Neural cell (in vitro differentiated cells): ENCODE measurements at regions not wholly inside any gene's neighbourhood (a gene's known extent, or its start where the extent isn't known, plus 50 kb on each side); places are given as distances from the start of the nearest gene placed in this dataset.

Experiments
- H2AFZ ChIP-seq: fragments of 200-600, 300-800 bp; sonication (generic), shearing (Covaris generic); 2 replicates; pipeline ENCODE4 v1.6.0; 2014; ENCODE audit warnings: low read depth, mild to moderate bottlenecking, antibody characterized with exemption, low read length, moderate library complexity
- H3F3A ChIP-seq: fragments of 200-600 bp; shearing (Covaris generic); 2 replicates; pipeline ENCODE4 v1.6.1; 2016; ENCODE audit warnings: mild to moderate bottlenecking, moderate library complexity, mixed read lengths, antibody characterized with exemption, low read length; ENCODE audit not compliant: insufficient read depth, poor library complexity, severe bottlenecking
- H3K27ac ChIP-seq: fragments of 200-600, 300-800 bp; sonication (generic), shearing (Covaris generic); 2 replicates; pipeline ENCODE4 v1.5.1; 2014; ENCODE audit warnings: mild to moderate bottlenecking, low read length, moderate library complexity
- H3K27me3 ChIP-seq: fragments of 300-800, 200-600 bp; sonication (generic), shearing (Covaris generic); 2 replicates; pipeline ENCODE4 v1.6.0; 2014; ENCODE audit warnings: mild to moderate bottlenecking, low read depth, low read length, moderate library complexity; ENCODE audit not compliant: insufficient read depth
- H3K36me3 ChIP-seq: fragments of 300-800, 200-600 bp; sonication (generic), shearing (Covaris generic); 2 replicates; pipeline ENCODE4 v1.5.1; 2014; ENCODE audit warnings: mild to moderate bottlenecking, antibody characterized with exemption, low read length, moderate library complexity; ENCODE audit not compliant: insufficient read depth
- H3K4me2 ChIP-seq: fragments of 300-800, 200-600 bp; sonication (generic), shearing (Covaris generic); 2 replicates; pipeline ENCODE4 v1.6.0; 2014; ENCODE audit warnings: mild to moderate bottlenecking, low read length
- H3K4me3 ChIP-seq: fragments of 300-800, 200-600 bp; sonication (generic), shearing (Covaris generic); 2 replicates; pipeline ENCODE4 v1.5.1; 2014; ENCODE audit warnings: mild to moderate bottlenecking, low read length, moderate library complexity
- H3K79me2 ChIP-seq: fragments of 200-600 bp; shearing (Covaris generic); replicated peaks from 2 replicates; pipeline ENCODE4 v1.6.0; 2014; ENCODE audit warnings: mild to moderate bottlenecking, low read length, moderate library complexity; ENCODE audit not compliant: insufficient read depth
- H3K9ac ChIP-seq: fragments of 300-800, 200-600 bp; sonication (generic), shearing (Covaris generic); 2 replicates; pipeline ENCODE4 v1.6.1; 2016; ENCODE audit warnings: mild to moderate bottlenecking, low read length, mixed read lengths
- H3K9me2 ChIP-seq: fragments of 200-600 bp; shearing (Covaris generic); 2 replicates; pipeline ENCODE4 v1.6.1; 2016; ENCODE audit warnings: mild to moderate bottlenecking, low read length, mixed read lengths; ENCODE audit not compliant: insufficient read depth
- H3K9me3 ChIP-seq: fragments of 200-600, 300-800 bp; sonication (generic), shearing (Covaris generic); 2 replicates; pipeline ENCODE4 v1.6.1; 2016; ENCODE audit warnings: mild to moderate bottlenecking, mixed run types, low read length, moderate library complexity, mixed read lengths
- H4K20me1 ChIP-seq: fragments of 200-600 bp; shearing (Covaris generic); 2 replicates; pipeline ENCODE4 v1.6.1; 2016; ENCODE audit warnings: mild to moderate bottlenecking, mixed run types; ENCODE audit not compliant: insufficient read depth
- EP300 ChIP-seq: fragments of 450-650 bp; conservative IDR thresholded peaks from 2 replicates; pipeline ENCODE4 v1.6.1; 2014; ENCODE audit warnings: antibody characterized with exemption, mild to moderate bottlenecking, moderate library complexity; ENCODE audit not compliant: poor library complexity, severe bottlenecking
- EZH2 ChIP-seq: fragments of 200-600, 300-800 bp; shearing (Covaris generic), sonication (generic); IDR thresholded peaks from 2 replicates; pipeline ENCODE4 v1.6.1; 2014; ENCODE audit warnings: antibody characterized with exemption, low read length, borderline replicate concordance, mild to moderate bottlenecking; ENCODE audit not compliant: insufficient read depth, poor library complexity, severe bottlenecking
- MXI1 ChIP-seq: fragments of 450-650 bp; conservative IDR thresholded peaks from 2 replicates; pipeline ENCODE4 v1.6.1; 2014; ENCODE audit warnings: antibody characterized with exemption, mild to moderate bottlenecking; ENCODE audit not compliant: poor library complexity, severe bottlenecking
- POLR2AphosphoS5 ChIP-seq: IDR thresholded peaks from 2 replicates; pipeline ENCODE4 v1.6.1; 2012
- RAD21 ChIP-seq: fragments of 450-650 bp; conservative IDR thresholded peaks from 2 replicates; pipeline ENCODE4 v1.6.1; 2014; ENCODE audit warnings: antibody characterized with exemption, mild to moderate bottlenecking, moderate library complexity
- REST ChIP-seq: IDR thresholded peaks from 2 replicates; pipeline ENCODE4 v1.6.1; 2012; ENCODE audit warnings: borderline replicate concordance
- SMC3 ChIP-seq: fragments of 450-650 bp; conservative IDR thresholded peaks from 2 replicates; pipeline ENCODE4 v1.6.1; 2014; ENCODE audit warnings: antibody characterized with exemption, mild to moderate bottlenecking, moderate library complexity; ENCODE audit not compliant: poor library complexity
- TAF1 ChIP-seq: IDR thresholded peaks from 2 replicates; pipeline ENCODE4 v1.6.1; 2012; ENCODE audit warnings: low read depth
- TF ChIP-seq, protein P1 (sequence below): fragments of 450-650 bp; IDR thresholded peaks from 2 replicates; pipeline ENCODE4 v1.5.1; 2014; ENCODE audit warnings: antibody characterized with exemption, mild to moderate bottlenecking, moderate library complexity; ENCODE audit not compliant: poor library complexity, severe bottlenecking

- H3K9me2 ChIP-seq, result no peaks in the 10 kb centered on the region
- no peaks in the 10 kb centered on the region for H4K20me1 ChIP-seq
- H3K36me3 ChIP-seq, result no peaks in the 10 kb centered on the region
- H3K9ac ChIP-seq, result no peak overlapping the region
- no peaks in the 10 kb centered on the region for H3K27me3 ChIP-seq
- H3F3A ChIP-seq, result no peaks in the 10 kb centered on the region
- H2AFZ ChIP-seq, result no peak overlapping the region
- no peak overlapping the region for H3K4me3 ChIP-seq
- no peak for TF ChIP-seq MXI1
- TF ChIP-seq RAD21, result no peak
- TF ChIP-seq EP300, result no peak
- TF ChIP-seq POLR2AphosphoS5, result no peak
- TF ChIP-seq REST, result no peak
- no peak for TF ChIP-seq SMC3
- no peak for TF ChIP-seq EZH2
- no peak for TF ChIP-seq TAF1
- TF ChIP-seq, protein P1, sequence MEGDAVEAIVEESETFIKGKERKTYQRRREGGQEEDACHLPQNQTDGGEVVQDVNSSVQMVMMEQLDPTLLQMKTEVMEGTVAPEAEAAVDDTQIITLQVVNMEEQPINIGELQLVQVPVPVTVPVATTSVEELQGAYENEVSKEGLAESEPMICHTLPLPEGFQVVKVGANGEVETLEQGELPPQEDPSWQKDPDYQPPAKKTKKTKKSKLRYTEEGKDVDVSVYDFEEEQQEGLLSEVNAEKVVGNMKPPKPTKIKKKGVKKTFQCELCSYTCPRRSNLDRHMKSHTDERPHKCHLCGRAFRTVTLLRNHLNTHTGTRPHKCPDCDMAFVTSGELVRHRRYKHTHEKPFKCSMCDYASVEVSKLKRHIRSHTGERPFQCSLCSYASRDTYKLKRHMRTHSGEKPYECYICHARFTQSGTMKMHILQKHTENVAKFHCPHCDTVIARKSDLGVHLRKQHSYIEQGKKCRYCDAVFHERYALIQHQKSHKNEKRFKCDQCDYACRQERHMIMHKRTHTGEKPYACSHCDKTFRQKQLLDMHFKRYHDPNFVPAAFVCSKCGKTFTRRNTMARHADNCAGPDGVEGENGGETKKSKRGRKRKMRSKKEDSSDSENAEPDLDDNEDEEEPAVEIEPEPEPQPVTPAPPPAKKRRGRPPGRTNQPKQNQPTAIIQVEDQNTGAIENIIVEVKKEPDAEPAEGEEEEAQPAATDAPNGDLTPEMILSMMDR, result no peak
- H3K27ac ChIP-seq, result no peak overlapping the region
- no peaks in the 10 kb centered on the region for H3K9me3 ChIP-seq
- no peaks in the 10 kb centered on the region for H3K79me2 ChIP-seq
- H3K4me2 ChIP-seq, result no peak overlapping the region
These were observed 71.8 kb upstream of the CLINT1 start for GRCh38 chr5:157930710-157931109.

DNA sequence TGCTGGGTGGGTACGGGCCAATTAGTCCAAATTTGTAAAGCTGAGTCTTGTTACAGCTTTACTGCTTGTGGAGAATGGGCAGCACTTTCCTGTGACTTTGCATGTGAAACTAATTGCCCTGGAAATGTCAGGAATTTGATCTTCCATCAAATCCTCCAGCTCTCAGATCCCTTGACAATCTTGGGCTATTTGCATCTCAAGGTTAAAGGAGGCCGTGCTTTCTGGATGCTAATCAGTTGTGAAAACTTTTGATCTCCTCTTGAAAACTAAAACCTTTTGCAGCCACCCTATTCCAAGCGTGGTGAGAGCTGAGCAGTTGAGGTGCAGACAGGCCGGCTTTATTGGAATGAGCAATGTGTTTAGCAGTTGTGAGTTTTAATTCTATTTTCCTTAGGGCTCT lies 68.0 kb upstream of the CLINT1 start:
- Histone ChIP-seq H3K27me3 (no peaks in the 10 kb centered on the region), H3K79me2 (no peaks in the 10 kb centered on the region), H4K20me1 (no peaks in the 10 kb centered on the region), H3K9ac (no peak overlapping the region), H3K9me2 (no peaks in the 10 kb centered on the region), H2AFZ (no peak overlapping the region), H3K27ac (peak overlapping the region; percentile 13), H3K36me3 (no peaks in the 10 kb centered on the region), H3K4me2 (no peak overlapping the region), H3K9me3 (no peaks in the 10 kb centered on the region), H3F3A (no peaks in the 10 kb centered on the region), H3K4me3 (no peak overlapping the region)
- TF ChIP-seq EP300, result peak; percentile 20
- TF ChIP-seq REST, result peak; percentile 60
- TF ChIP-seq TAF1, result no peak
